Suppressor macrophage treated with lipopolysaccharide for 4 hours (primary cell): ENCODE measurements at regions not wholly inside any gene's neighbourhood (a gene's known extent, or its start where the extent isn't known, plus 50 kb on each side); places are given as distances from the start of the nearest gene placed in this dataset.
A peak's percentile ranks its signal among the peaks of the same experiment; 100 is the strongest.
"Not testable (repeated sequence)": the region's sequence is repeated elsewhere in the genome, so short reads cannot be mapped to it uniquely, and the experiment has no call there.

Experiments
- DNase-seq: peaks from one replicate; pipeline ENCODE4 v3.0.0-alpha.2; 2020

DNA sequence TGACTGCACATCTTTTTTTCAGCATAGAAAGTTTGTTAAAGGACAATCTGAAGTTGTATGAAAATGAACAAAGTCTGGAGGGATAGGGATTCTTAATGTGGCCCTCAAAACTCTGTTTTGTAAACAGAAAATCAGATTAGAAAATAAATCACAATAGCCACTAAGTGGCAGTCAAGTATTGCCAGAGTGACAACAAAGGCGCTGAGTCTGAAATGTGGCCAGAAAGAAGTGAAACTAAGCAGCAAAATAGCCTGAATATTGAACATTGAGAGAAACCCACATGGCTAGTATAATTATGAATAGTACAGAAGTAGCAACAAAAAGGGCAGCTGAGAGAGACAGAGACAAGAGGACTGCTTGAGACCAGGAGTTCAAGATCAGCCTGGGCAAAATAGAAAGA is 81.1 kb upstream of the CT45A1 start:
- DNase-seq, result peak; percentile 11

- DNase-seq, result no peak
These were observed 74.2 kb upstream of the CT45A1 start for GRCh38 chrX:135639066-135639780.

GRCh38 chrX:135643916-135644315 is 69.5 kb upstream of the CT45A1 start:
- DNase-seq, result no peak

- no peak for DNase-seq
These were observed 68.8 kb upstream of the CT45A1 start for GRCh38 chrX:135644624-135645023.

DNA sequence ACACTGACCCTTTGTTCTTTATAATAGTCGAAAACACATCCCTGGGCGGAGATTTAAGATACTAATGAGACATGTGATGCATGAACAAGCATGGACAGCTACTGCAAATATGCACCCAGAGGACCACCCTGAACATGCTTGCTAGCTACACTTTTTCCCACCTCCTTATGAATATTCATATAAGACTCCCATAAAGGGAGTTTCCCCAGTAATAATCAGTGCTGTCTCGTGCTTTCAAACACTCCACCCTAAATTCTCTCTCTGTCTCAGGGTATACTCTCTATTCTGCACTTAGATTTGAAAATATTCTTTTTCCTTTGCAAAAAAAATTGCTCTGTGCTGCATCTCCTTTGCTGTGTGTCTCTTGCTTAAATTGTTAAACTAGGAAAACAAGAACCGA is 64.4 kb upstream of the CT45A1 start:
- no peak for DNase-seq

- no peak for DNase-seq
These were observed 63.9 kb upstream of the CT45A1 start for GRCh38 chrX:135649561-135649960.

- DNase-seq, result no peak
These were observed 61.7 kb upstream of the CT45A1 start for GRCh38 chrX:135651647-135652295.

GRCh38 chrX:135652602-135653001 is 60.8 kb upstream of the CT45A1 start:
- no peak for DNase-seq

- DNase-seq, result not testable (repeated sequence)
These were observed 55.3 kb upstream of the CT45A1 start for GRCh38 chrX:135657952-135658654.
